OCI-LY3 (cell line): ENCODE measurements at regions not wholly inside any gene's neighbourhood (a gene's known extent, or its start where the extent isn't known, plus 50 kb on each side); places are given as distances from the start of the nearest gene placed in this dataset.

ENCODE experiments used
- CTCF ChIP-seq: fragments of 200-600, 300-600 bp; sonication (generic); IDR thresholded peaks from 2 replicates; pipeline ENCODE4 v1.5.1; 2014; ENCODE audit warnings: antibody characterized with exemption, low read length, low read depth
- EZH2phosphoT487 ChIP-seq: fragments of 200-600 bp; shearing (Covaris generic); IDR thresholded peaks from 2 replicates; pipeline ENCODE4 v1.6.1; 2018; ENCODE audit warnings: antibody characterized with exemption, mixed run types, low read depth

DNA sequence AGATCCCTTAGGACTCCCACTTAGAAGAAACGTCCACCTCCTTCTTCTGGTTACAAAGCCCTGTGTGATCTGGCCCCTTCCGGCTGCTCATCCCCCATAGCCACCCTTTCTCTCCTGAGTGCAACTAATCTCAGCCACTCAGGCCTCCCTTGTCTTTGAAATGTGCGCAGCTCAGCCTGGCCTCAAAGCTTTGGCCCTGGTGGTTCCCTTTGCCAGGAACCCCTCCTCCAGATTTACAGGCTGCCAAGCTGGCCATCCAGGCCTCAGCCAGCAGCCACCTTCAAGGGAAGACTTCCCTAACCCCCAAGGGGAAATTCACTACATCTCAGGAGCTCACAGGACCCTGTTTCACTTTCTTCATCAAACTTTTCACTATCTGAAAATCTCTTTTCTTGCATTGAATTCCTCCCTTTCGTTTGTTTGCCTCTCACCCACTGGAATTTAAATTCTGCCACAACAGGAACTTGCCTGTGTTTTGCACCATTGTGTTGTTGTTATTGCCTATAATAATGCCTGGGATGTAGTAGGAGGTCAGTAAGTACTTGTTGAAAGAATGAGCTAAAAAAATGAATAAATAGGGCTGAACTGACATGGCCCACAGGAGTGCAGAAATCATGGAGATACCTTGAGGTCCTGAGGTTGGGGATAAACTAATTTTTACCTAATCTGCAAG is 109.5 kb upstream of the PFN2 start:
- TF ChIP-seq CTCF (no peak), EZH2phosphoT487 (no peak)
